NOMO-1 treated with dmso at 0.1 percent for 144 hours (cell line): ENCODE measurements at regions not wholly inside any gene's neighbourhood (a gene's known extent, or its start where the extent isn't known, plus 50 kb on each side); places are given as distances from the start of the nearest gene placed in this dataset.

ENCODE experiments used
- DNase-seq: peaks from one replicate; lab custom pipeline; 2025; ENCODE audit not compliant: unreplicated experiment; lab: John Stamatoyannopoulos, UW

DNA sequence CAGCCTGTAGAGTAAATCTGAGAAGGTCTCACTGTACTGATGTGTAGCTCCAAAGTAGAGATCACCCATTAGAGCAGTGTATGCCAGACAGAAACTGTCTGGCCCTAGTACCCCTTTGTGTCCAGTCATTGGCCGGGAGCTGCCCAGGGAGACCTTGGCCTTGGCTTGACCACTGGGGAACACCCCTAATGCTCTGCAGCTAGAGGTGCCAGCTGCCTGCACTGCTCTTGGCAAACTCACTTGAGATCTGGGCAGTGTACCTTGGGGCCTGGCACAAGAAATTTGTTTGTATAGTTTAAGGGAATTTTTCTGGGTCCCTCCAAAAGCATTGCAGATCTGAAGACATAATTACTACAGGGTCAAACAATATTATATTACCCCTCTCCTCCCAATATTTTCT lies 78.7 kb upstream of the MPHOSPH6 start:
- no peak for DNase-seq

DNA sequence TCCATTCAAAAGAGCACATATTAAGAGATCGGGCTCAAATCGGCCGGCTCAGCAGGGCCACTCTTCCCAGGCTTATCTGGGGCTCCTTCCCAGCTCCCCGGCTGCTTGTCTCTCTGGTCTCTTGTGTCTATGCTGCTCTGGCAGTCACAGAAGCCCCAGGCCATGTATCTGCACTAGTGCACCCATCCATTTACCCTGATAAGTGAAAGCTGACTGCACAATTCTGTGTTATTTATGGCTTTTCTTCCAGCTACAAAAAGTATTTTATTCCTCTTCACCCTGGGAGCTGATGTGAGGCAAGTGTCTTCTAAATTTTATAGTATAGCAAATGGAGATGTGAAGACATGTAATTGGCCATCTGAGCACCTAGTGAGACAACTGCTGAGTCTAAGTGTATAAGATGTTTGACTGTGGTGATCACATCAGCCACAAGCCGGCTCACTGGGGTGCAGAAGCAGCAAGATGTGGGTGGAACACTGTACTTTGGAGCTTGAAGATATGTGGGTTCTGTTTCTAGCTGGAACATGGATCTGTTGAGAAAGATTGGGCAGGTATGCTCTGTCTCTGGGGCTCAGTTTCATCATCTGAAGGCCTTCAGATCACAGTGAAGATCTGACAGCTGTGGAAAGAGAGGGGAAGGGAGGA lies 78.1 kb upstream of the MPHOSPH6 start:
- no peak for DNase-seq

DNA sequence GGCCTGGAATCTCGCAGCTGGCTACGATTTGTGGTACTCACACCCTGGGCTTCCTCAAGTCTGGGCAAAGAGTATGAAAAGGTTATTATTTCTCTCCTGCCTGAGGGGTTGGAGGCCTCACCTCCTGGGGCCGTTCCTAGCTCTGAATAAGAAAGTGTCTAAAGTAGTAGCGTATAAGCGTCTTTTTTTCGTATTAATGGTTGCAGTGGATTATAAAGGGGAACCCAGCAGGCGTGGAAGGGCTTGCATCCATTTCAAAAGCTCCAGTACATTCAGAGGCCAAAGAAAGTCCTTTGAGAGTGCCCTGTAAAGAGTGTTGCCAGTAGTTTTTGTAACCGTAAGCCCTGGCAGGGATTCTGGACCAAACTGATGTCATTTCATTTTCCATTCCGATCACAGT lies 72.2 kb upstream of the MPHOSPH6 start:
- DNase-seq, result no peak

DNA sequence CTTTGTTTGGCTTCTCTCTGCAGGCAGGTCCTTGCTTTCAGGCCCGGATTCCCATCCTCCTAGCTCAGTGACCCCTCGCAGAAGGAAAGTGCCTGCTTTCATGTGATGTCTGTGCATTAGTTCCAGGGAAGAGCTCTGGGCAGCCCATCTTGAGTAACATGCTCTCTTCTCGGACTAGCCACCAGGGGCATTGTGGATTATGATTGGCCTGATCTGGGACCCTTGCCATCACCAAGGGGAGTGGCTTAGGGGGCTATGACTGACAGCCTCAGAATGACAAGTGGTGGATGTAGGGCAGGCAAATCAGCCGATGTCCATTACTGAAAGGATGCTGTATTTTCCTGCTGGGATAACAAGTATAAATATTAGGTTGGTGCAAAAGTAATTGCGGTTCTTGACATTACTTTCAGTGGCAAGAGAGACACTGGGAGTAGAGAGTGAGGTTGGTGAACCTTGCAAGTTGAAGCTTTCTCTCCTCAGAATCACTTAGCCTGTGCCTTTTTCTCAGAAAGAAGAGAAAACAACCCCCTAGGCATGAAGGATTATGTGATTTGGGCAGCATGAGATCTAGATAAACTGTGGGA lies 71.5 kb upstream of the MPHOSPH6 start:
- DNase-seq, result no peak

DNA sequence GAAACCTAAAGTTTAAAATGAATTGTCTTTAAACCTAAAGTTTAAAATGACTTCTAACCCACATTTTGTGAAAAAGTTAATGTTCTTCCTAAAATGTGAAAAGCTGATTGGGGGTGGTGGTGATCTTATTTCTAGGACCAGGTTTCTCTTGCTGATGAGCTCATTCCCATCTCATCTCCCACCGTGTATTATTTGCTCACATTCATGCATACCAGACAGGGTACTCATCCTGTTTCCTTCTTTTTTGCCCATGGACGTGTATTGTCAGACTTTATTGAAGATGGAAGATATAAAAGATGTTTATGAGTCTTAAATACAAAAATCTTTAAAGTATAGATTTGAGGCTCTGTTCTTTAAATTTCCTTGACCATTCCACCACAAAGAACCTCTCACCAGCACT lies 70.1 kb upstream of the MPHOSPH6 start:
- no peak for DNase-seq

DNA sequence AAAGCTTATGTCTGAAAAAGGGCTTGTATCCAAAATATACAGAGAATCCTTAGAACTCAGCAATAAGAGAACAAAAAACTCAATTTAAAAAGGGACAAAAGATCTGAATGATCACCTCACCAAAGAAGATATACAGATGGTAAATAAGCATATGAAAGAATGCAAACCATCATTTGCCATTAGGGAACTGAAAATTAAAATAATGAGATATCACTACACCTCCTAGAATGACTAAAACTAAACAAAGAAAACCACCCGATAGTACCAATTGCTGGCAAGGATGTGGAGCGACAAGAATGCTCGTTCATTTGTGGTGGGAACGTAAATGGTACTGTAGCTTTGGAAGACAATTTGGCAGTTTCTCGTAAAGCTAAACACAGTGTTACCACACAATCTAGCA lies 66.9 kb upstream of the MPHOSPH6 start:
- DNase-seq, result no peak

DNA sequence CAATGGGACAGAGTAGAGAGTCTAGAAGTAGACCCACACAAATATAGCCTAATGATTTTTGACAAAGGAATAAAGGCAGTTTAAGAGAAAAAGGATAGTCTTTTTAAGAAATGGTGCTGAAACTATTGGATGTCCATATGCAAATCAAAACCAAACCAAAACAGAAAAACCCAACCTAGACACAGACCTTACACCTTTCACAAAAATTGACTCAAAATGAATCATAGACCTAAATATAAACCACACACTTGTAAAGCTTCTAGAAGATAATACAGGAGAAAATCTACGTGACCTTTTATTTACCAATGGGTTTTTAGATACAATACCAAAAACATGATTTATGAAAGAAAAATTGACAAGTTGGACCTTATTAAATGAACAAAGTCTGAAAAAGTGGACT lies 66.4 kb upstream of the MPHOSPH6 start:
- DNase-seq, result no peak

DNA sequence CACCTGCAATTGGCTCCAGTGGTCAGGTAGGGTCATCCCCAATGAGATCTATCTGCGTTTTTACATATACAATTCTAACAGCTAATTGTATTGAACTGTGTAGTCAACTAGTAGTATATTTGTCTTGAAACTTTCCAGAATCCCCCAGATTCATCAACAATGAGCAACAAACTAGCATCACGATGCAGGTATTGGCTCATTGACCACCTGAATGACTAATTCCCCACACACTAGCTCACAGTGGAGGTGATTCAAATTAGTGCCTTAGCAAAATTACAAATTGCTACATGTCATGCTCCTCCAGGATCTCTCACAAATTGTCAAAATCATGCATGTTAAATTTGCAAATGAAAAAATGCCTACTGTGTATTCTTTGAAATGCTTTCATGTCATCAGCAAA lies 62.8 kb upstream of the MPHOSPH6 start:
- DNase-seq, result no peak

DNA sequence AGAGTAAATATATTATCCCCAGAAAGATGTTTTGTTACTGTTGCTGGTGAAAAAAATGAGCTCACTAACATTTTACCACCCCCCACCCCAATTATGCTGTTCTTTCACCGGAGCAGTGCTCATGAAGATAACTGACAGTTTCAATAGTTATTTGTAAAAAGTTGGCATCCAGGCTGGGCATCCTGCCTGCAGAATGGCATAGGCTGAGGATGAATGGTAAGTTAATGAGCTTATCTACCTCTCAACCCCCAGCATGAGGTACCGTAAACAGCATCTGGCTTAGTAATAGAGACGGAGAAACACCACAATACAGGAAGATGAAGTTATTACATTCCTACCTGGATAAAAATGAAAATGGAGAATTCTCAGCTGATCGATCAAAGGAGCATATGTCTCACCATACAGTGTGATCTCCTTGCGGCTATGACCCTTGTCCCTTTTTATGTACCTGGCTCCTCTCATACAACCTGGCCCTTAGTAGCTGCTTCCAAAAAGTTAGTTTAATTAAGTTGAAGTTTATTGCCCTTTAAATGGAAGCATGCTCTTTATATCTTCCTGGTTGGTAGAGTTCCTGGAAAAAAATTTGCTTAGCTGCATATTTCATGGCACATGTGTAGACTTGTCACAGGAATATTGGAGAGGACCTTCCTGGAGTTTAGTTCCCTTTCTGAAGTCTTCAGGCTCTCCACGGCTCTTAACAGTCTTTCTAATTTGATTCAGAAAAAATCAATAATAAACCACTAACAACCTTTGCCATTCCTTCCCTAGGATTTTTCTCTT lies 61.2 kb upstream of the MPHOSPH6 start:
- no peak for DNase-seq

DNA sequence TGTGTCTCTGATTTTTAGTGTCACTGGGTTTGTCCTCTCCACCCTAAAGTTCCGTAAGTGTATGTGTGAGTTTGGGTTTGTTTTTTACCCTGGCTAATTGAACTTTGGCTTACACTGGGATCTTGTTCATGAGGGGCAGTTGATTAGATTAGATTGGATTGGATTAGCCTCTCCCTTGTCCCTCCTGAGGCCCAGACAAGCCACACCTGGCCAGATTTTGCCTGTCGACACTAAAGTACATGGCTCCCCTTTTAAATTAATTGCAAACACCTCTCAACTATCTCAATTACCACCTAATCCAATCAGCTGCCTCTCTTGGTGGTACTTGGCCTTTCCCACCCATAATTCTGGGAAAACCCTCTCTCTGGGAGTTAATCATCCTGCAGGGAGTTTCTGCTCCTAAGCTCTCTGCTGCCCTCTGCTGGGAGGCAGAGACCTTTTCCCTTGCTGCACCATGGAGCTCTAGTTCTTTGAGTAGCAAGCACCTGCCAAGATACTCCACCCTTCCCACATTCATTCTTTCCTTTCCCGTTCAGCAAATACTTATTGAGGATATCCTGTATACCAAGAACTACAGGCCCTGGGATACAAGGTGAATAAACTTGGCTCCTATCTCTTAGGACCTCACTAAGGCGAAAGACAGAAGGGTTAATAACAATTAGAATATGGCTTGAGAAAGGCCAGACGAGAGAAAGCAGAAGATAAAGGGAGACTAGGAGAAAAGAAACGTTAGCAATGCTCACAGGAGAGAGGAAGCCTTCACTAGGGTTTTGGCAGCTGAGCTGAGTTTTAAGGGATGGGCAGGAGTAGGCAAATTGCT lies 60.0 kb upstream of the MPHOSPH6 start:
- DNase-seq, result peak; percentile 14

DNA sequence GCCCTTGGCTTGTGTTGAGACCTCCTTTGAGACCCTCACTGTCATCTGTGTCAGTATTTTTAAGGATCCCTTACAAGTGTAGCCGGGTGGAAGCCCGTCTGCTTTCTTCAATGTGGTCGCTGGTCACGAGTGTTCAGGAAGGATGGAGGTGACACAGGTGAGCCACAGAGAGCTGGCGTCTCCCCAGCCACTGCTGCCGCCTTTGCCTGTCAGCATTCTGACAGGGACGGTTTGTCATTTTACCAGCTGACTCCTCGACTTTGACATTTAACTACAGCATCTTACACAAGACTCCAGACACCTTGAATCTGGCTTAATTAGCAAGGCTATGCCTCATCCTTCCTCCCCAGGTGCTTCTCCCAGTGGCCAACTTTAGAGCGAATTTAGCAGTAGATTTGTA lies 56.3 kb upstream of the MPHOSPH6 start:
- no peak for DNase-seq

DNA sequence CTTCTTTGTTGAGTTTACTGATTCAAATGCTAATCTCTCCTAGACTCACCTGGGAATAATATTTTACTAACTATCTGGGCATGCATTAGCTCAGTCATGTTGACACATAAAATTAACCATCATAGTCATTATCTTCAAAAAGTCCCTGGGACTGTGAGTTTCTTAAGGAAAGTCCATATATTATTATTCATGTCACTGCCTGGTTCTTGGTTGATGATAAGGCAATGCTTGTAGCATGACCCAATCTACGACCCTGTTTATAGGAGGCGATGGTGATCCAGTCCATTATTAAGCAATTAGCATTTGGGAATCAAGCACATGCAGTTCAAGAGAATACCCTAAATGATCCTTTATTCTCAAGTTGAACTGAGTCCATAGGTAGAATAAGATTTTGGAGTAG lies 54.8 kb upstream of the MPHOSPH6 start:
- no peak for DNase-seq

DNA sequence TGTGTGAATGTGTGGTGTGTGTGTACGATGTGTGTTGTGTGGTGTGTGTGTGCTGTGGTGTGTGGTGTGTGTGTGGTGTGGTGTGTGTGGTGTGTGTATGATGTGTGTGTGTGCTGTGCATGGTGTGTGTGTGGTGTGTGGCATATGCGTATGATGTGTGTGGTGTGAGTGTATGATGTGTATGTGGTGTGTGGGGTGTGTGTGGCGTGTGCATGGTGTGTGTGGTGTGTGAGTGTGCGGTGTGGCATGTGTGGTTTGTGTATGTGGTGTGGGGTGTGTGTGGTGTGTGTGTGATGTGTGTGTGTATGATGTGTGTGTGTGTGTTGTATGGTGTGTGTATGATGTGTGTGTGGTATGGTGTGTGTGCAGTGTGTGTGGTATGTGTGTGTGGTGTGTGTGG lies 50.5 kb upstream of the MPHOSPH6 start:
- DNase-seq, result no peak
